ENCODE measurements at regions not wholly inside any gene's neighbourhood (a gene's known extent, or its start where the extent isn't known, plus 50 kb on each side); places are given as distances from the start of the nearest gene placed in this dataset.

DNA sequence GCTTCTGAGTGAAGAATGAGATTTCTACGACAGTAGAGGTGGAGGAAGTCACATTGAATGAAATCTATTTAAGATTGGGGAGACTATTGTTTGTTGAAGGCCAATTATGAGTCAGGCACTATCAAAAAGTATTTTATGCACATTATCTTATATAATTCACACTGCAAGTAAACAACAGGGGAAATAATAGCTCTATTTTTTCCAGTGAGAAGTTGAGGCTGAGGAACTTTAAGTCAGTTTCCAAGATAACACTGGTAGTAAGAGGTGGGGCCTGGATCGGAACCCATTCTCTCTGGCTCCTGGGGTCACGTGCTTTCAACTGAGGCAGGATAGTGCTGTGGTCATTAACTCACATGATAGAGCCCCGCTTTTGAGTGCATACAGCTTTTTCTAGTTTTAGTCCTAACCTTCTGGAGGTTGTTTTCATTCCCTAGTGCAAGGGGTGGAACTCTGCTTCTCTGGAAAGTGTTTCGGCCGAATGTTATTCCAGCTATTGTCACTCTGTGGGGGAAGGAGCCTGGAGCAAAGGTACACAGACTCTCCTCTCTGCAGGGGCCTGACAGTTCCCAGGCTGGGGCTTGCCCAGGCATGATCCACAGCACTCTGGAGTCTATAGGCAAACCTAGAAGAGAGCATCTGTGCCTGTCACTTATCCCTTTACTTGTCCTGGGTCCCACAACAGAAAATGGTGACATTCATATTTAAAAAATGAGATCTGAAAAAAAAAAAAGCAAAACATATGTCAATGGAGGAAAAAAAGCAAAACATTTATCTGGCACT lies 352.4 kb upstream of the ACTBL2 start:
- no peaks in the 10 kb centered on the region for H3K27me3 ChIP-seq (replicated peaks; ENCODE audit: insufficient read depth, low read length)
- no peaks in the 10 kb centered on the region for H3K9me3 ChIP-seq (replicated peaks; ENCODE audit: insufficient read depth, low read length)
- H3K4me1 ChIP-seq (ENCODE audit: low read length): no peaks in the 10 kb centered on the region
- H3K36me3 ChIP-seq (replicated peaks; ENCODE audit: insufficient read depth, low read length): no peaks in the 10 kb centered on the region
- no peaks in the 10 kb centered on the region for H4K20me1 ChIP-seq (ENCODE audit: insufficient read depth, low read length)
- H3K4me3 ChIP-seq (ENCODE audit: low read length): no peak overlapping the region
- H3K79me2 ChIP-seq (ENCODE audit: low read length): no peaks in the 10 kb centered on the region
- H3F3A ChIP-seq (ENCODE audit: insufficient read depth, low read length): no peaks in the 10 kb centered on the region
- TF ChIP-seq EZH2phosphoT487 (IDR thresholded peaks at IDR 0.05; ENCODE audit: low read length): no peak
- TF ChIP-seq EZH2 (optimal IDR thresholded peaks at IDR 0.05; ENCODE audit: low read depth, low read length): no peak
- TF ChIP-seq, protein P1, sequence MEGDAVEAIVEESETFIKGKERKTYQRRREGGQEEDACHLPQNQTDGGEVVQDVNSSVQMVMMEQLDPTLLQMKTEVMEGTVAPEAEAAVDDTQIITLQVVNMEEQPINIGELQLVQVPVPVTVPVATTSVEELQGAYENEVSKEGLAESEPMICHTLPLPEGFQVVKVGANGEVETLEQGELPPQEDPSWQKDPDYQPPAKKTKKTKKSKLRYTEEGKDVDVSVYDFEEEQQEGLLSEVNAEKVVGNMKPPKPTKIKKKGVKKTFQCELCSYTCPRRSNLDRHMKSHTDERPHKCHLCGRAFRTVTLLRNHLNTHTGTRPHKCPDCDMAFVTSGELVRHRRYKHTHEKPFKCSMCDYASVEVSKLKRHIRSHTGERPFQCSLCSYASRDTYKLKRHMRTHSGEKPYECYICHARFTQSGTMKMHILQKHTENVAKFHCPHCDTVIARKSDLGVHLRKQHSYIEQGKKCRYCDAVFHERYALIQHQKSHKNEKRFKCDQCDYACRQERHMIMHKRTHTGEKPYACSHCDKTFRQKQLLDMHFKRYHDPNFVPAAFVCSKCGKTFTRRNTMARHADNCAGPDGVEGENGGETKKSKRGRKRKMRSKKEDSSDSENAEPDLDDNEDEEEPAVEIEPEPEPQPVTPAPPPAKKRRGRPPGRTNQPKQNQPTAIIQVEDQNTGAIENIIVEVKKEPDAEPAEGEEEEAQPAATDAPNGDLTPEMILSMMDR (IDR thresholded peaks at IDR 0.05; ENCODE audit: low read length): no peak
- DNase-seq: no peak
- H3K9me2 ChIP-seq (replicated peaks; ENCODE audit: insufficient read depth, low read length): no peaks in the 10 kb centered on the region
- H3K27ac ChIP-seq (ENCODE audit: low read length): no peak overlapping the region
- H3K4me2 ChIP-seq (ENCODE audit: low read depth, low read length): no peak overlapping the region
- no peak overlapping the region for H2AFZ ChIP-seq (ENCODE audit: low read length)
- no peak overlapping the region for H3K9ac ChIP-seq (ENCODE audit: low read length)

DNA sequence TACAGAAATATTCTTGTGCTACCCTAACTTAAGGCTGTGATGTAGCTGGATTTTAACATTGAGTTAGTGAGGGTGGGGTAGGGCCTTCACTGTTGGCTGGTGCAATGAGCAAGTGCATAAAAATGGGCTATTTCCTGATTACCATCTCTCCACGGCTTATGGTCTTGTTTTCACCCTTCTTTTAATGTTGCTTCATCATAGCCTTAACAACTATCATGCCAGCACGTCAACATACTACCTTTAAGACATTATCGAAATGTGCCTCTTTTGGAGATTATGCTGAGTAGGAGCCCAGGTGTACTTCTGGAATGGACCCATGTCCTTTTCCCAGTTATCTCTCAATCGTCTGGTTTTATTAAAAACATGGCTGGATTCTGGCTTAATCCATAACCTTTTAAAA lies 350.9 kb upstream of the ACTBL2 start:
- H3K4me1 ChIP-seq (ENCODE audit: low read length): no peaks in the 10 kb centered on the region
- TF ChIP-seq, protein P1 (IDR thresholded peaks at IDR 0.05; ENCODE audit: low read length): no peak
- TF ChIP-seq EZH2 (optimal IDR thresholded peaks at IDR 0.05; ENCODE audit: low read depth, low read length): no peak
- TF ChIP-seq EZH2phosphoT487 (IDR thresholded peaks at IDR 0.05; ENCODE audit: low read length): no peak

DNA sequence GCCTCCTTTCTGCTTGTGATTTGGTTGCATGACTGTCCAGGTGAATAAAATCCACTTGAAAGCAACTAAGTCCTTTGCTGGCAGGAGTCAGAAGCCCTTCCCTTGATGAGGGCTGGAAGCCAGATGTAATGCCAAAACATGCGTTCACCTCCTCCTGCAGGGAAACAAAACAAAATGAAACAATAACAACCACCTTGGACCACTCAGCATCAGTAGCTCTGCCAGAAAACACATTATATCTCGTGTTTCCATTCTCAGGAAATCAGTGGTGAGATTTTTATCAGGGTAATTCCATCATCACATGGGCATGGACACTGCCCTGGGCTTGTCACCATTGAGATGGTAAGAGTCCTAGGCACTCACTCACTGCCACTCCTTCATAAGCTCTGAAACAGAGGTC lies 350.3 kb upstream of the ACTBL2 start:
- no peaks in the 10 kb centered on the region for H4K20me1 ChIP-seq (ENCODE audit: insufficient read depth, low read length)
- H2AFZ ChIP-seq (ENCODE audit: low read length): no peak overlapping the region
- no peak overlapping the region for H3K4me2 ChIP-seq (ENCODE audit: low read depth, low read length)
- H3K4me1 ChIP-seq (ENCODE audit: low read length): no peaks in the 10 kb centered on the region
- no peaks in the 10 kb centered on the region for H3K79me2 ChIP-seq (ENCODE audit: low read length)
- H3K9me3 ChIP-seq (replicated peaks; ENCODE audit: insufficient read depth, low read length): no peaks in the 10 kb centered on the region
- no peak overlapping the region for H3K4me3 ChIP-seq (ENCODE audit: low read length)
- H3K36me3 ChIP-seq (replicated peaks; ENCODE audit: insufficient read depth, low read length): no peaks in the 10 kb centered on the region
- H3K27me3 ChIP-seq (replicated peaks; ENCODE audit: insufficient read depth, low read length): no peaks in the 10 kb centered on the region
- no peak overlapping the region for H3K9ac ChIP-seq (ENCODE audit: low read length)
- no peak overlapping the region for H3K27ac ChIP-seq (ENCODE audit: low read length)
- DNase-seq: no peak
- TF ChIP-seq EZH2phosphoT487 (IDR thresholded peaks at IDR 0.05; ENCODE audit: low read length) (no peak), EZH2 (optimal IDR thresholded peaks at IDR 0.05; ENCODE audit: low read depth, low read length) (no peak)
- TF ChIP-seq, protein P1 (IDR thresholded peaks at IDR 0.05; ENCODE audit: low read length): no peak
- H3K9me2 ChIP-seq (replicated peaks; ENCODE audit: insufficient read depth, low read length): no peaks in the 10 kb centered on the region
- no peaks in the 10 kb centered on the region for H3F3A ChIP-seq (ENCODE audit: insufficient read depth, low read length)

More for the DNA sequence above, 350.9 kb upstream of the ACTBL2 start:
- Histone ChIP-seq H3K27ac (ENCODE audit: low read length) (no peak overlapping the region), H3K4me3 (ENCODE audit: low read length) (no peak overlapping the region), H3K9me3 (replicated peaks; ENCODE audit: insufficient read depth, low read length) (no peaks in the 10 kb centered on the region), H3K9ac (ENCODE audit: low read length) (no peak overlapping the region), H3K36me3 (replicated peaks; ENCODE audit: insufficient read depth, low read length) (no peaks in the 10 kb centered on the region), H3K9me2 (replicated peaks; ENCODE audit: insufficient read depth, low read length) (no peaks in the 10 kb centered on the region), H3K27me3 (replicated peaks; ENCODE audit: insufficient read depth, low read length) (no peaks in the 10 kb centered on the region), H3K4me2 (ENCODE audit: low read depth, low read length) (no peak overlapping the region), H4K20me1 (ENCODE audit: insufficient read depth, low read length) (no peaks in the 10 kb centered on the region), H3K79me2 (ENCODE audit: low read length) (no peaks in the 10 kb centered on the region), H3F3A (ENCODE audit: insufficient read depth, low read length) (no peaks in the 10 kb centered on the region), H2AFZ (ENCODE audit: low read length) (no peak overlapping the region)
- no peak for DNase-seq

All from MM.1S (cell line).